ENCODE measurements at regions not wholly inside any gene's neighbourhood (a gene's known extent, or its start where the extent isn't known, plus 50 kb on each side); places are given as distances from the start of the nearest gene placed in this dataset.

DNA sequence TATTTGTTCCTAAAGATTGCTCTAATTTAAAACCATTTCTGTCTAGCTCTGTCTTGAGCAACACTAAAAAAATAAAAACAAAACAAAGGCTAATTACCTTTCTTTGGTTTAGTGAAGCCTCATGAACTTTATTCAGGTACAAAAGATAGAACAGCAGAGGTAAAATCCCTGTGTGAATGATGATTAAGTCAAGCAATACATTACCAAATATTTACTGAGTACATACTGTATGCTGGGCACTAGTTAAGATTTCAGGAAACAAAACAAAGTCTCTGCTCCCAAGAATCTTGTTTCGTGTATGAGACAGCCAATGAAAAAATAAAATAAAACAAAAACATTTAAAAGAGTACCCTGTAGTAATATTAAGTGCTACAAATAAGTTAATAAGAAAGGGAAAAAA is 257.5 kb downstream of the RND3 start:
- TF ChIP-seq, protein P1, sequence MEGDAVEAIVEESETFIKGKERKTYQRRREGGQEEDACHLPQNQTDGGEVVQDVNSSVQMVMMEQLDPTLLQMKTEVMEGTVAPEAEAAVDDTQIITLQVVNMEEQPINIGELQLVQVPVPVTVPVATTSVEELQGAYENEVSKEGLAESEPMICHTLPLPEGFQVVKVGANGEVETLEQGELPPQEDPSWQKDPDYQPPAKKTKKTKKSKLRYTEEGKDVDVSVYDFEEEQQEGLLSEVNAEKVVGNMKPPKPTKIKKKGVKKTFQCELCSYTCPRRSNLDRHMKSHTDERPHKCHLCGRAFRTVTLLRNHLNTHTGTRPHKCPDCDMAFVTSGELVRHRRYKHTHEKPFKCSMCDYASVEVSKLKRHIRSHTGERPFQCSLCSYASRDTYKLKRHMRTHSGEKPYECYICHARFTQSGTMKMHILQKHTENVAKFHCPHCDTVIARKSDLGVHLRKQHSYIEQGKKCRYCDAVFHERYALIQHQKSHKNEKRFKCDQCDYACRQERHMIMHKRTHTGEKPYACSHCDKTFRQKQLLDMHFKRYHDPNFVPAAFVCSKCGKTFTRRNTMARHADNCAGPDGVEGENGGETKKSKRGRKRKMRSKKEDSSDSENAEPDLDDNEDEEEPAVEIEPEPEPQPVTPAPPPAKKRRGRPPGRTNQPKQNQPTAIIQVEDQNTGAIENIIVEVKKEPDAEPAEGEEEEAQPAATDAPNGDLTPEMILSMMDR (conservative IDR thresholded peaks at IDR 0.05), result no peak
- TF ChIP-seq ZFX (IDR thresholded peaks at IDR 0.05), result no peak
- H3K27ac ChIP-seq, result no peak overlapping the region

DNA sequence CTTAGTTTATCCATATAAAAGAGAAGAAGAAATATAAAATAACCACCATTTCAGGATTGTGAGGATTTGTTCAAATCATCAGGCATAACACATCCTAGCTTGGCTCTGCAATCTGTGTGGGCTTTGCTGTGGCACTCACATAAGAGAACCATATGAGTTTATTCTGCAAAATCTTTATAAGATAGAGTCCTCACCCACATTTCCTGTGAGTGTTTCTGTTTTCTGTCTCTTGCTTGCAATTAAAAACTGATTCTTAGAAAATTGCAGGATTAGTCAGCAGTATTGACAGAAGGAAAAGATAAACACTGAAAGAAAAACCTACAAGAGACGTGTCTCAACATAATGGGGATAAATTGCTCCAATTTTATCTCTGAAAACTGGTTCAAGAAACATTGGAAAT is 258.5 kb downstream of the RND3 start:
- TF ChIP-seq, protein P1 (conservative IDR thresholded peaks at IDR 0.05), result no peak
- no peak for TF ChIP-seq ZFX (IDR thresholded peaks at IDR 0.05)
- H3K27ac ChIP-seq, result no peak overlapping the region

DNA sequence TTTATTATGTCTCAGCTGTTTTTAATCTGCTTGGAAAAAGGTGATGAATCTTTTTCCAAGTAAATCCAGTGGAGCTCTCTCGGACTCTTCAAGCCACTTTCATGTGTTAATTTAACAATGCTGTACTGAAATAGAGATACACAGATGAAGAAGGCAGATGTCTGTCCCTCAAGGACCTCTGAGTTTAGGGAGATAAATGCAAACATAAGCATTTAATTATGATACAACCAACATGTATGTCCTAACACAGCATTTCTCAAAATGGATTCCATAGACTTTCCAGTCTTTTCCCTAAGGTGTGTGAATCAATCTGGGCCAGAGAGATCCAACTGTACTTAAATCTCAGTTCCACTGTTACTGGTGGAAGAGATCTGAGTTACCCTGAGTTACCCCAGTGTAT is 262.4 kb downstream of the RND3 start:
- no peak for TF ChIP-seq ZFX (IDR thresholded peaks at IDR 0.05)
- TF ChIP-seq, protein P1 (conservative IDR thresholded peaks at IDR 0.05), result no peak
- H3K27ac ChIP-seq, result no peak overlapping the region

DNA sequence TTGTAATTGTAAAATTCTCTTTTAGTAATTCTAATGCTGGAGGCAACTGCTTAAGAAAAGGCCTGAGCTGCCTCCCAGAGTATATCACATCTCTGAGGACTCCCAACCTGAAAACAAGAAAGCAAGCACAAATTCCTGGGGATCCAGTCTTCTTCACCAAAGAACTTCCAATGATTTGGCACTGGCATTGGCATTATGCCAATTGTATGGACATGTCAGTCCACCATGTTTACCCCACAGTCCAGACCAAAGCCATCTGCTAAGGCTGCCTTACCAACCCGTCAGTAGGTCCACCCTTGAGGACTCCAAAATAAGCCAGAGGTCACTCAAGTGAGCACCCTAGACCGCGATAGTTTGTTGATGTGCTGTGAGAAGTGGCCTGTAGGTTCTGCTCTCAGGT is 263.1 kb downstream of the RND3 start:
- TF ChIP-seq ZFX (IDR thresholded peaks at IDR 0.05), result no peak
- TF ChIP-seq, protein P1 (conservative IDR thresholded peaks at IDR 0.05), result no peak
- H3K27ac ChIP-seq, result no peak overlapping the region

DNA sequence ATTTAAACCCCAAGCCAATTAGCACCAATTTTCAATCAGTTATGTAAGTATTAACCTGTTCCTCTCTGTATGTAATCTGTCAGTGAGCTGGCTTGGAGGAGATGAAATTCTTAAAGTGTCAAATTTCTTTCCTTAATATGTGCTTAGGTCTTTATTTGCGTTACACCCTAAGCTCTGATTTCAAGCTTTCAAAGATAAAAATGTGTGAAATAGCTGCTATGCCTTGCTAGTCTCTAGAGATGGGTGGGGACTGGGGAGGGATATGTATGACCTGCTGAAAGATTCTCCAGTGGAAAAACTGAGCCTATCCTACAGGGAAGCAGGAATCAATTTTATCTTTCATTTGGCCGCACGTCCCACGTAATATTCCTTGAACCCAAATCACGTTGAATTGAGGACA is 264.5 kb downstream of the RND3 start:
- no peak overlapping the region for H3K27ac ChIP-seq
- TF ChIP-seq, protein P1 (conservative IDR thresholded peaks at IDR 0.05), result no peak
- no peak for TF ChIP-seq ZFX (IDR thresholded peaks at IDR 0.05)

DNA sequence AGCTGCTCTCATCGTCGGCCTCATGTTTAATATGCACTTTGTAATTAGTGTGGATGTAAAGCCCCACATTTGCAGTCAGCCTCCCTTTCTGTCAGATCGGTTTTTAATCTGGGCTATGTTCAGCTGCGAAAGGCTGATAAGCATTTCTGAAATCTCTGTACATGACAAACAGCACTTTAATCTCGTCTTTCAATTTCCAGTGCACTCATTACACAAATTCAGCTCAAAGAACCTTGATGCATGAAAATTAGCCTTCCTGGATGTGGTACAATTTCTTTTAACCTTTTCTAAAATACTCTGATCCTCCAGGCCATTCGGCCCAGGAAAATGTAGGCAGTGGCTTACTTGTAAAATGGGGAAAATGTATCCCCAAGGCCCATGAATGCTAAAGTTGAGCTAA is 265.1 kb downstream of the RND3 start:
- TF ChIP-seq, protein P1 (conservative IDR thresholded peaks at IDR 0.05), result no peak
- TF ChIP-seq ZFX (IDR thresholded peaks at IDR 0.05), result no peak
- H3K27ac ChIP-seq, result no peak overlapping the region

DNA sequence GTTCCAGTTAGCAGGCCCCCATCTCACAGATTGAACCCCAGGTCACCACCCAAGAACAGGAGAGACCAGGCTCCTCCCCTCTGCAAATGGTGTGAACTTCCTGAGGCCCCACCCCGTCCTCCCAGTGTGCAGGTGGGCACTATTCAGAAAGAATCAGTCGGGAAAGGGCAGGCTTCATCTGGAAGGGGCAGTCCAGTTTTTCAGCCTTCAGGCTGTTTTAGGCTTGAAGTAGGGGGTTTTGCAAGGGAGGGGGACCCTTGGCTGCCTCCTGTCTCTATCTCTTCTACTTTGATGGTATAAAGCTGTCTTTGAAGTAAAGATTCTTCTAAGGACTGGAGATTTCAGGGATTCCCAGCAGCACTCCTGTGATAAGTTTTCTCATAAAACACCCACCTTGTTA is 267.6 kb downstream of the RND3 start:
- H3K27ac ChIP-seq, result no peak overlapping the region
- TF ChIP-seq ZFX (IDR thresholded peaks at IDR 0.05), result no peak
- TF ChIP-seq, protein P1 (conservative IDR thresholded peaks at IDR 0.05), result no peak

Measured in C4-2B (cell line).